Islet of Langerhans (tissue), 1 donor: ENCODE measurements at regions not wholly inside any gene's neighbourhood (a gene's known extent, or its start where the extent isn't known, plus 50 kb on each side); places are given as distances from the start of the nearest gene placed in this dataset.
"Not testable (repeated sequence)": the region's sequence is repeated elsewhere in the genome, so short reads cannot be mapped to it uniquely, and the experiment has no call there.

Source experiments
- FAIRE-seq: peaks from one replicate; lab custom pipeline; 2011; peaks lifted over from hg19 to GRCh38; lab: Jason Lieb, UNC

- FAIRE-seq = not testable (repeated sequence)
Observed at GRCh38 chrX:149420566-149420965, 84.5 kb downstream of the IDS start.

- no peak for FAIRE-seq
Observed at GRCh38 chrX:149398027-149398426, 107.1 kb downstream of the IDS start.

- FAIRE-seq = no peak
Observed at GRCh38 chrX:149392921-149393320, 112.2 kb downstream of the IDS start.

GRCh38 chrX:149383852-149384251, 121.3 kb downstream of the IDS start:
- no peak for FAIRE-seq

GRCh38 chrX:149374751-149375150, 130.4 kb downstream of the IDS start:
- no peak for FAIRE-seq

- FAIRE-seq = no peak
Observed at GRCh38 chrX:149372866-149373265, 132.2 kb downstream of the IDS start.

GRCh38 chrX:149371986-149372385, 133.1 kb downstream of the IDS start:
- no peak for FAIRE-seq

GRCh38 chrX:149370097-149370496, 135.0 kb downstream of the IDS start:
- no peak for FAIRE-seq

GRCh38 chrX:149365552-149365951, 139.6 kb downstream of the IDS start:
- no peak for FAIRE-seq

- FAIRE-seq = no peak
Observed at GRCh38 chrX:149365061-149365460, 140.0 kb downstream of the IDS start.

GRCh38 chrX:149363965-149364364, 141.1 kb downstream of the IDS start:
- FAIRE-seq = no peak

GRCh38 chrX:149346306-149346705, 158.8 kb downstream of the IDS start:
- FAIRE-seq = no peak

- no peak for FAIRE-seq
Observed at GRCh38 chrX:149322316-149322715, 182.8 kb downstream of the IDS start.

GRCh38 chrX:149313871-149314371, 191.2 kb downstream of the IDS start:
- peak; percentile 24 for FAIRE-seq

- FAIRE-seq = no peak
Observed at GRCh38 chrX:149312988-149313387, 192.1 kb downstream of the IDS start.

- no peak for FAIRE-seq
Observed at GRCh38 chrX:149312097-149312496, 193.0 kb downstream of the IDS start.

GRCh38 chrX:149302705-149303104, 202.4 kb downstream of the IDS start:
- no peak for FAIRE-seq

- FAIRE-seq = no peak
Observed at GRCh38 chrX:149298111-149298510, 207.0 kb downstream of the IDS start.

GRCh38 chrX:149296092-149296491, 209.0 kb downstream of the IDS start:
- FAIRE-seq = peak; percentile 90

GRCh38 chrX:149286940-149287349, 218.2 kb downstream of the IDS start:
- peak; percentile 92 for FAIRE-seq

GRCh38 chrX:149284616-149285015, 220.5 kb downstream of the IDS start:
- peak; percentile 9 for FAIRE-seq

- FAIRE-seq = no peak
Observed at GRCh38 chrX:149283853-149284252, 221.3 kb downstream of the IDS start.

GRCh38 chrX:149282909-149283308, 222.2 kb downstream of the IDS start:
- peak; percentile 61 for FAIRE-seq

- no peak for FAIRE-seq
Observed at GRCh38 chrX:149280011-149280410, 225.1 kb downstream of the IDS start.

GRCh38 chrX:149275836-149276235, 229.3 kb downstream of the IDS start:
- no peak for FAIRE-seq
